ENCODE measurements at regions not wholly inside any gene's neighbourhood (a gene's known extent, or its start where the extent isn't known, plus 50 kb on each side); places are given as distances from the start of the nearest gene placed in this dataset.
"Not testable (repeated sequence)": the region's sequence is repeated elsewhere in the genome, so short reads cannot be mapped to it uniquely, and the experiment has no call there.

- H3K27ac ChIP-seq (ENCODE audit: low read depth, low read length); H3K27me3 ChIP-seq (ENCODE audit: control insufficient read depth, insufficient read depth, low read length); H3K36me3 ChIP-seq (ENCODE audit: control insufficient read depth, insufficient read depth, low read length); H3K4me3 ChIP-seq (ENCODE audit: low read depth, low read length); DNase-seq (ENCODE audit: low read depth in 4 of 6, low spot score in 6 of 6); H3K9me3 ChIP-seq (ENCODE audit: control insufficient read depth, insufficient read depth, low read length); H3K4me1 ChIP-seq (ENCODE audit: control insufficient read depth, insufficient read depth, low read length): not testable (repeated sequence)
- WGBS (ENCODE audit: insufficient coverage), result 98% methylated on average over 19 of the region's 32 CpGs
These were observed 611.7 kb upstream of the TBL1XR1 start for GRCh38 chr3:177808928-177809478.

- DNase-seq (ENCODE audit: low read depth in 4 of 6, low spot score in 6 of 6), result peak in 1 of 6 donors; percentile 31
- Histone ChIP-seq H3K36me3 (ENCODE audit: control insufficient read depth, insufficient read depth, low read length) (no peaks in the 10 kb centered on the region), H3K4me3 (ENCODE audit: low read depth, low read length) (no peak overlapping the region), H3K4me1 (ENCODE audit: control insufficient read depth, insufficient read depth, low read length) (no peaks in the 10 kb centered on the region), H3K27me3 (ENCODE audit: control insufficient read depth, insufficient read depth, low read length) (no peaks in the 10 kb centered on the region), H3K9me3 (ENCODE audit: control insufficient read depth, insufficient read depth, low read length) (no peaks in the 10 kb centered on the region), H3K27ac (ENCODE audit: low read depth, low read length) (peak overlapping the region; percentile 33)
- WGBS (ENCODE audit: insufficient coverage), result no CpG with 5 or more reads among the region's 3 CpGs
These were observed 612.9 kb upstream of the TBL1XR1 start for GRCh38 chr3:177810162-177810623.

GRCh38 chr3:177811112-177811511, 613.8 kb upstream of the TBL1XR1 start:
- Histone ChIP-seq H3K9me3 (ENCODE audit: control insufficient read depth, insufficient read depth, low read length) (no peaks in the 10 kb centered on the region), H3K27ac (ENCODE audit: low read depth, low read length) (no peak overlapping the region), H3K27me3 (ENCODE audit: control insufficient read depth, insufficient read depth, low read length) (no peaks in the 10 kb centered on the region), H3K4me3 (ENCODE audit: low read depth, low read length) (no peak overlapping the region), H3K4me1 (ENCODE audit: control insufficient read depth, insufficient read depth, low read length) (no peaks in the 10 kb centered on the region), H3K36me3 (ENCODE audit: control insufficient read depth, insufficient read depth, low read length) (no peaks in the 10 kb centered on the region)
- no peak for DNase-seq (ENCODE audit: low read depth in 4 of 6, low spot score in 6 of 6)
- no CpG with 5 or more reads among the region's 3 CpGs for WGBS (ENCODE audit: insufficient coverage)

- Histone ChIP-seq H3K9me3 (ENCODE audit: control insufficient read depth, insufficient read depth, low read length) (no peaks in the 10 kb centered on the region), H3K4me3 (ENCODE audit: low read depth, low read length) (no peak overlapping the region), H3K4me1 (ENCODE audit: control insufficient read depth, insufficient read depth, low read length) (no peaks in the 10 kb centered on the region), H3K27me3 (ENCODE audit: control insufficient read depth, insufficient read depth, low read length) (no peaks in the 10 kb centered on the region), H3K36me3 (ENCODE audit: control insufficient read depth, insufficient read depth, low read length) (no peaks in the 10 kb centered on the region), H3K27ac (ENCODE audit: low read depth, low read length) (no peak overlapping the region)
- no peak for DNase-seq (ENCODE audit: low read depth in 4 of 6, low spot score in 6 of 6)
- no CpG with 5 or more reads among the region's 1 CpG for WGBS (ENCODE audit: insufficient coverage)
These were observed 614.6 kb upstream of the TBL1XR1 start for GRCh38 chr3:177811835-177812234.

- H3K36me3 ChIP-seq (ENCODE audit: control insufficient read depth, insufficient read depth, low read length), result no peaks in the 10 kb centered on the region
- no peak for DNase-seq (ENCODE audit: low read depth in 4 of 6, low spot score in 6 of 6)
- no peaks in the 10 kb centered on the region for H3K4me1 ChIP-seq (ENCODE audit: control insufficient read depth, insufficient read depth, low read length)
- no peak overlapping the region for H3K27ac ChIP-seq (ENCODE audit: low read depth, low read length)
- WGBS (ENCODE audit: insufficient coverage), result 74% methylated on average over 2 of the region's 5 CpGs
- no peaks in the 10 kb centered on the region for H3K9me3 ChIP-seq (ENCODE audit: control insufficient read depth, insufficient read depth, low read length)
- H3K27me3 ChIP-seq (ENCODE audit: control insufficient read depth, insufficient read depth, low read length), result no peaks in the 10 kb centered on the region
- H3K4me3 ChIP-seq (ENCODE audit: low read depth, low read length), result no peak overlapping the region
These were observed 615.2 kb upstream of the TBL1XR1 start for GRCh38 chr3:177812492-177812891.

GRCh38 chr3:177813322-177813721, 616.0 kb upstream of the TBL1XR1 start:
- Histone ChIP-seq H3K4me3 (ENCODE audit: low read depth, low read length) (no peak overlapping the region), H3K36me3 (ENCODE audit: control insufficient read depth, insufficient read depth, low read length) (no peaks in the 10 kb centered on the region), H3K27ac (ENCODE audit: low read depth, low read length) (no peak overlapping the region), H3K4me1 (ENCODE audit: control insufficient read depth, insufficient read depth, low read length) (no peaks in the 10 kb centered on the region), H3K27me3 (ENCODE audit: control insufficient read depth, insufficient read depth, low read length) (no peaks in the 10 kb centered on the region), H3K9me3 (ENCODE audit: control insufficient read depth, insufficient read depth, low read length) (no peaks in the 10 kb centered on the region)
- WGBS (ENCODE audit: insufficient coverage), result 75% methylated on average over 1 of the region's 3 CpGs
- DNase-seq (ENCODE audit: low read depth in 4 of 6, low spot score in 6 of 6), result peak in 3 of 6 donors; percentile 22 to 62 (median 34)

- no peaks in the 10 kb centered on the region for H3K9me3 ChIP-seq (ENCODE audit: control insufficient read depth, insufficient read depth, low read length)
- H3K27ac ChIP-seq (ENCODE audit: low read depth, low read length), result no peak overlapping the region
- no peaks in the 10 kb centered on the region for H3K36me3 ChIP-seq (ENCODE audit: control insufficient read depth, insufficient read depth, low read length)
- no peaks in the 10 kb centered on the region for H3K4me1 ChIP-seq (ENCODE audit: control insufficient read depth, insufficient read depth, low read length)
- 66% methylated on average over 4 of the region's 6 CpGs for WGBS (ENCODE audit: insufficient coverage)
- DNase-seq (ENCODE audit: low read depth in 4 of 6, low spot score in 6 of 6), result no peak
- H3K27me3 ChIP-seq (ENCODE audit: control insufficient read depth, insufficient read depth, low read length), result no peaks in the 10 kb centered on the region
- H3K4me3 ChIP-seq (ENCODE audit: low read depth, low read length), result no peak overlapping the region
These were observed 619.5 kb upstream of the TBL1XR1 start for GRCh38 chr3:177816667-177817208.

- DNase-seq (ENCODE audit: low read depth in 4 of 6, low spot score in 6 of 6), result no peak
- WGBS (ENCODE audit: insufficient coverage), result 0% methylated on average over 2 of the region's 2 CpGs
- Histone ChIP-seq H3K9me3 (ENCODE audit: control insufficient read depth, insufficient read depth, low read length) (no peaks in the 10 kb centered on the region), H3K27me3 (ENCODE audit: control insufficient read depth, insufficient read depth, low read length) (no peaks in the 10 kb centered on the region), H3K4me1 (ENCODE audit: control insufficient read depth, insufficient read depth, low read length) (no peaks in the 10 kb centered on the region), H3K36me3 (ENCODE audit: control insufficient read depth, insufficient read depth, low read length) (no peaks in the 10 kb centered on the region), H3K27ac (ENCODE audit: low read depth, low read length) (no peak overlapping the region), H3K4me3 (ENCODE audit: low read depth, low read length) (no peak overlapping the region)
These were observed 620.5 kb upstream of the TBL1XR1 start for GRCh38 chr3:177817751-177818150.

GRCh38 chr3:177818712-177819240, 621.5 kb upstream of the TBL1XR1 start:
- WGBS (ENCODE audit: insufficient coverage), result no CpG with 5 or more reads among the region's 2 CpGs
- no peak overlapping the region for H3K4me3 ChIP-seq (ENCODE audit: low read depth, low read length)
- no peaks in the 10 kb centered on the region for H3K4me1 ChIP-seq (ENCODE audit: control insufficient read depth, insufficient read depth, low read length)
- H3K36me3 ChIP-seq (ENCODE audit: control insufficient read depth, insufficient read depth, low read length), result no peaks in the 10 kb centered on the region
- no peak for DNase-seq (ENCODE audit: low read depth in 4 of 6, low spot score in 6 of 6)
- no peaks in the 10 kb centered on the region for H3K9me3 ChIP-seq (ENCODE audit: control insufficient read depth, insufficient read depth, low read length)
- no peak overlapping the region for H3K27ac ChIP-seq (ENCODE audit: low read depth, low read length)
- no peaks in the 10 kb centered on the region for H3K27me3 ChIP-seq (ENCODE audit: control insufficient read depth, insufficient read depth, low read length)

GRCh38 chr3:177820683-177821316, 623.5 kb upstream of the TBL1XR1 start:
- DNase-seq (ENCODE audit: low read depth in 4 of 6, low spot score in 6 of 6), result no peak
- peaks cover 5% of the 10 kb centered on the region for H3K4me1 ChIP-seq (ENCODE audit: control insufficient read depth, insufficient read depth, low read length)
- no CpG with 5 or more reads among the region's 2 CpGs for WGBS (ENCODE audit: insufficient coverage)
- no peaks in the 10 kb centered on the region for H3K27me3 ChIP-seq (ENCODE audit: control insufficient read depth, insufficient read depth, low read length)
- H3K36me3 ChIP-seq (ENCODE audit: control insufficient read depth, insufficient read depth, low read length), result no peaks in the 10 kb centered on the region
- no peak overlapping the region for H3K4me3 ChIP-seq (ENCODE audit: low read depth, low read length)
- no peaks in the 10 kb centered on the region for H3K9me3 ChIP-seq (ENCODE audit: control insufficient read depth, insufficient read depth, low read length)
- H3K27ac ChIP-seq (ENCODE audit: low read depth, low read length), result no peak overlapping the region
